Mammary epithelial cell (primary cell): ENCODE measurements at regions not wholly inside any gene's neighbourhood (a gene's known extent, or its start where the extent isn't known, plus 50 kb on each side); places are given as distances from the start of the nearest gene placed in this dataset.
"Not testable (repeated sequence)": the region's sequence is repeated elsewhere in the genome, so short reads cannot be mapped to it uniquely, and the experiment has no call there.

Experiments
- CTCF ChIP-seq, 2 donors: IDR thresholded peaks in 1 of 2; conservative IDR thresholded peaks in 1 of 2; 2 replicates each; pipeline ENCODE4 v1.5.1; 2011 to 2012; ENCODE audit warnings: inconsistent platforms in 2 of 2, low read length in 2 of 2, mild to moderate bottlenecking in 2 of 2, control low read depth in 1 of 2, low read depth in 1 of 2; ENCODE audit not compliant: insufficient read depth in 1 of 2; ENCODE audit errors: extremely low read depth in 1 of 2
- EZH2 ChIP-seq: IDR thresholded peaks from 2 replicates; pipeline ENCODE4 v1.6.1; 2012; ENCODE audit warnings: low read length, inconsistent platforms, borderline replicate concordance

DNA sequence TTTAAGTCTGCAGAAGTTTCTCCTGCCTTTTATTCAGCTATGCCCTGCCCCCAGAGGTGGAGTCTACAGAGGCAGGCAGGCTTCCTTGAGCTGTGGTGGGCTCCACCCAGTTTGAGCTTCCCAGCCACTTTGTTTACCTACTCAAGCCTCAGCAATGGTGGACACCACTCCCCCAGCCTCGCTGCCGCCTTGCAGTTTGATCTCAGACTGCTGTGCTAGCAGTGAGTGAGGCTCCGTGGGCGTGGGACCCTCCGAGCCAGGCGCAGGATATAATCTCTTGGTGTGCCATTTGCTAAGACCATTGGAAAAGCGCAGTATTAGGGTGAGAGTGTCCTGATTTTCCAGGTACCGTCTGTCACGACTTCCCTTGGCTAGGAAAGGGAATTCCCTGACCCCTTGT, 171.0 kb upstream of the DCAF8L1 start:
- not testable (repeated sequence) for TF ChIP-seq CTCF (conservative IDR thresholded peaks at IDR 0.05 in 1 of 2, IDR thresholded peaks at IDR 0.05 in 1 of 2; ENCODE audit: extremely low read depth in 1 of 2, insufficient read depth in 1 of 2, low read depth in 1 of 2, low read length in 2 of 2); EZH2
